Erythroblast (primary cell): ENCODE measurements at regions not wholly inside any gene's neighbourhood (a gene's known extent, or its start where the extent isn't known, plus 50 kb on each side); places are given as distances from the start of the nearest gene placed in this dataset.

Source experiments
- GATA1 ChIP-seq: IDR thresholded peaks from 2 replicates; pipeline ENCODE4 v1.6.1; 2011; ENCODE audit warnings: low read depth, mild to moderate bottlenecking, control low read depth, low read length, moderate library complexity
- POLR2A ChIP-seq: IDR thresholded peaks from 2 replicates; pipeline ENCODE4 v1.6.1; 2011; ENCODE audit warnings: mild to moderate bottlenecking, low read length

GRCh38 chr13:103799028-103799427 lies 732.8 kb upstream of the SLC10A2 start:
- TF ChIP-seq POLR2A: no peak
- no peak for TF ChIP-seq GATA1
